CD4-positive, alpha-beta T cell treated with Interleukin-4 for 4 hours (primary cell): ENCODE measurements at regions not wholly inside any gene's neighbourhood (a gene's known extent, or its start where the extent isn't known, plus 50 kb on each side); places are given as distances from the start of the nearest gene placed in this dataset.
"Not testable (repeated sequence)": the region's sequence is repeated elsewhere in the genome, so short reads cannot be mapped to it uniquely, and the experiment has no call there.

Experiments used
- DNase-seq: peaks from one replicate; pipeline ENCODE4 v3.0.0-alpha.2; 2020

DNA sequence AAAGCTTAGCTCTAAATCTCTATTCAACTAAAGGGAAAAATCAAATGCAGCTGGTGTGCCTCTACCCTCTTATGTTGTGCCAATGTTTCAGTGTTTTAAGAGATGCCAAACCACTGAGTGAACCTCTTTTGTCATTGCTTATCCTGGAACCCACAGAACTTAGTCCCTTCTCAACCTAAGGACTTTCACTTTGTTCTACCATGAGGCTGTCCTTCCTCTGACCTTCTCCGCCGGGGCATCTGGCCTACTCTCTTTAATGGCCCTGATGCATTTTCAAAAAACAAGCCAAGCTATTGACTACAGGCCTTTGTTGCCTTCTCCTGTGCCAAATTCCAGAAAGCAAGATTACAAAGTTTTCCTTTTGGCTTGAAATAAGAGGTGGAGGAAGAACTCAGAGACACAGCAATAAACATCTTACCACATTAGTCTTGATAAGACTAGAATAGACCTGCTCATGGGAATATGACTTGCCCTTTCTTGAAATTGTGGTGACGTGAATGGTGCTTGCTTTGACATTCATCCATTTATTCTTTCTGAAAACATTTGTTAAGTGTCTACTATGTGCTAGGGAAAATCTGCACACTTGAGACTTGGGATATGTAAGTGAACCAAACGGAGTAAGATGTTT, 253.2 kb upstream of the SMIM30 start:
- no peak for DNase-seq

DNA sequence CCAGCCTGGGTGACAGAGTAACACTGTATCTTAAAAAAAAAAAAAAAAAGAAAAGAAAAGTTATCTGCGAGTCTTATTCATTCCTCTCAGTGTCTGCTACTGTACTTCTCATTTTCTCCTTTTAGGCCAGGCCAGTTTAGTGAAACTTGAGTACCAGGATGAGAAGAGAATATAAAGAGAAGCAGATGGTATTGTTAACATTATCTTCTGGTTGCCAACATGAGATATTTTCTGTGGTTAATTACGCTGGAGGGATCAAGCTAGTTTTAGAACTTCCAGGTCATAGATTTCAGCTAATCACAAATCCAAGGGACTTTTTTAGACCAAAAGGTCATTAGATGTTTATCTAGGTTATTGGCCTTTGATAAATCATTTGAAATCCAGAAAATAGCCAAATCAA, 252.6 kb upstream of the SMIM30 start:
- DNase-seq = no peak

- no peak for DNase-seq
Observed at GRCh38 chr7:113368256-113368655, 249.9 kb upstream of the SMIM30 start.

- no peak for DNase-seq
Observed at GRCh38 chr7:113367041-113367586, 248.8 kb upstream of the SMIM30 start.

DNA sequence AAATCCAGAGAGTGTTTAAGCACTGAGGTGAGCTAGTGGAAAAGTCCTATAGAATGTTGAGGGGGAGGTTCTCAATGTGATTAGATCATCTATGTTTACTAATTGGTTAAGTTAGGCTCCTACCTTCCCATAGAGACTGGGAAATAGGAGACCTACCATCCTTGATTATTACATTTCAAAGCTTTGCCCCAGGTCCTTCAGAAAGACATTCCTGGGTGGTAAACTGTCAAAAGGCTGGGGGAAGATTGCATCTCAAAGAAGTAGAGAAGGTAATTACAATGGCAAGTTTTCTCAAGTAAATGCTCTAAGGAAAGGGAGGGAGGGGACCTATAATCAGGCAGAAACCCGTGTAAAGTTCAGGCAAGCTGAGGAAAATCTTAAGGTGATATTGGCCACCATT, 247.8 kb upstream of the SMIM30 start:
- no peak for DNase-seq

DNA sequence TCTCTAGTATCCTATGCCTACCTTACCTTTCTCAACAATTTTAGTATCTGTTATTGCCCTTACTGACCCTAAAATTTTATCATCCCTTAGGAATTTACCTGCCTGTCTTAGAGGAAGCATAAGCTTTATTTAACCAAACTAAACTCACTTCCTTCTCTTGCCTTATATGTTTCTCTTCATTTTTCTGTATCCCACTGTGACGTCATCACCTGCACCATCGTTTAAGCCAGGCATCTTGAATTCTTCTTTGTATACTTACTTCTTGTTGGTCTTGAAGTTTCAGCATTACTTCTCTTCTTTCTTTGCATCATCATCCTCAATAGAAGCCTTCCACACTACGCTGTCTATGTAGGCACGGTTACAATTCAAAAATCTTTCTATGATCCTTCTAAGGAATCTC, 231.0 kb upstream of the SMIM30 start:
- DNase-seq = no peak

- no peak for DNase-seq
Observed at GRCh38 chr7:113339661-113340060, 221.3 kb upstream of the SMIM30 start.

- DNase-seq = no peak
Observed at GRCh38 chr7:113338071-113338696, 219.8 kb upstream of the SMIM30 start.

DNA sequence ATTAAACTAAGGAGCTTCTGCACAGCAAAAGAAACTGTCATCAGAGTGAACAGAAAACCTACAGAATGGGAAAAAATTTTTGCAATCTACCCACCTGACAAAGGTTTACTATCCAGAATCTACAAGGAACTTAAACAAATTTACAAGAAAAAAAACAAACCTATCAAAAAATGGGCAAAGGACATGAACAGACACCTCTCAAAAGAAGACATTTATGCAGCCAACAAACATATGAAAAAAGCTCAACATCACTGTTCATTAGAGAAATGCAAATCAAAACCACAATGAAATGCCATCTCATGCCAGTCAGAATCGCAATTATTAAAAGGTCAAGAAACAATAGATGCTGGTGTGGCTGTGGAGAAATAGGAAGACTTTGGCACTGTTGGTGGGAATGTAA, 218.5 kb upstream of the SMIM30 start:
- DNase-seq = not testable (repeated sequence)

DNA sequence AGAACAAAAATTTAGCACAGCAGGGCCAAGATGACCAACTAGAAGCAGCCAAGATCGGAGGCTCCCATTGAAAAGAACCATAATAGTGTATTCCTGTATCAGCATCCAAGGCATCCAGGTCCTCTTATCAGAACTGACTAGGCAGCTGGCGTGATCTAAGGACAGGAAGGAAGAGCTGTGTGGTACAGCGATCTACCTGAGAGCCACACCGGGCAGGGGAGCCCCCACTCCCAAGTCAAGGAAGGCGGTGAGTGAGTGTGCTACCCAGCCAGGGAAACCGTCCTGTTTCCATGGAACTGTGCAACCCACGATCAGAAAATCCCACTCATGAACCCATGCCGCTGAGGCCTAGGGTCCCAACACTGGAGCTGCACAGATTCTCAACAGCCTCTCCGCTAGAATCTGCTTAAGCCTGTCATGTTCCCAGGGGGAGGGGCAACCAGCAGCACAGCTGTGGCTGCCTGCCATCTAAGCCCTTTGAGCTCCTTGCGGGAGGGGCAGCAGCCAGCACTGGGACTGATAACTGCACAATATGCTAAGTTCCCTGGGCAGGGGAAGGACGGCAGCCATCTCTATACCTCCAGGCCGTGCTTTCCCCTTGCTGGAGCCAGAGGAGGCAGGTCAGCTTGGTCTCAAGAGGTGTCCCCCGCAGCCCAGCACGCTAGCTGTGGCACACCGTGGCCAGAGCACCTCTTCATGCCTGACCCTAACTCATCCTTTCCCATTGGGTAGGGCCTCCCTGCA, 213.0 kb upstream of the SMIM30 start:
- DNase-seq = no peak

- DNase-seq = no peak
Observed at GRCh38 chr7:113321201-113321600, 202.8 kb upstream of the SMIM30 start.

GRCh38 chr7:113320419-113320818, 202.1 kb upstream of the SMIM30 start:
- DNase-seq = no peak

DNA sequence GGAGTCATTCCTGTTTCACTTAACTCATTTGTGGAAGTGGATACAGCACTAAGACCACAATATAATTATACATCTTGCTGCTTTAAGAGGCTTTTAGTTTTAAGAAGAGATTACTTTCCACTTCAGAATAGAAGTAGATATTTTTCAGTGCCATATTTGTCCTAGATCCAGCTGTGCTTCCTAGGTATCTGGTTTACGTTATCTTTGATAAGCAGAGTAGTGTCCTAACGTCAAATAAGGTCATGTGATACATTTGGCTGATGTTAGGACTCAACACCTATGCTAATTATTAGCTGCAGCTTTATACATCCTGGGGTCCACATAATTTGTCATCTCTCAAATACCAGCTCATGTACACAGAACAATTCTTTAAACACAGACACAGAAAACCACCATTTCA, 196.2 kb upstream of the SMIM30 start:
- no peak for DNase-seq

- DNase-seq = no peak
Observed at GRCh38 chr7:113308399-113308798, 190.0 kb upstream of the SMIM30 start.

DNA sequence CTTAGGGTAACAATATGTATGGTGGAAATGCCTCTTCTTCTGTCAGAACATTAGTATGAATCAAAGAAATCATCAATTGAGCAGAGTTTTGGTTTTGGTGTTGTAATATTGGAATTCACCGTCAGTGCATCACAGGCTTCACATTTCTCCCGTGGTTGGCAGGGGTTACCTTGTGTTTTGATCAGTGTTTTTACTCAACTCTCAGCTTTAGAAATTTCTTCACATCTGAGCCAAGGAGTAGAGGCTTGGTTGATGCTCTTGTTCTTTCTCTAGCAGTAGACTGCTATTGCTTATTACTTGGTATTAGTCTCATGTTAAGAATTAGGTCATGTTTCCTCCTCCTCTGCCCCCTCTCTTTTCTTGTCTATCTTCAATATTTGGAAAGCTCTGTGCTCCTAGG, 188.8 kb upstream of the SMIM30 start:
- no peak for DNase-seq

GRCh38 chr7:113306302-113306701, 187.9 kb upstream of the SMIM30 start:
- no peak for DNase-seq

GRCh38 chr7:113304104-113304503, 185.8 kb upstream of the SMIM30 start:
- DNase-seq = no peak

GRCh38 chr7:113303388-113303787, 185.0 kb upstream of the SMIM30 start:
- not testable (repeated sequence) for DNase-seq

DNA sequence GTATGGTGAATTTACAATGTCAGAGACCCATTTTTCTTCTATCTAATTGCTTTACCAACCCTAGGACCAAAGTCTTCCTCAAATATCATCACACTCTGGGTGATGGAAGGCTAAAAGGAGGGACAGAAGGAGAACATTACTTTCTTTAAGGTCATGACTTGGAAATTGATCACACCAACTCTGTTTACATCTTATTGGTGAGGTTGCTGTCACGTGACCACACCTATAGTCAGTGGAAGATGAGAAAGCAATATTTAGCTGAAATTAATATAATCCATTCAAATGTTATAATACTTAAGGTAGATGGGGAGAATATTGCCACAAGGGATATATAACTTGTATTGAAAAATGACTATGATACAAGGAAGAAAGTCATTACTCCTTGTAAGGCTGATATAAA, 183.6 kb upstream of the SMIM30 start:
- DNase-seq = no peak

- no peak for DNase-seq
Observed at GRCh38 chr7:113301141-113301540, 182.8 kb upstream of the SMIM30 start.

DNA sequence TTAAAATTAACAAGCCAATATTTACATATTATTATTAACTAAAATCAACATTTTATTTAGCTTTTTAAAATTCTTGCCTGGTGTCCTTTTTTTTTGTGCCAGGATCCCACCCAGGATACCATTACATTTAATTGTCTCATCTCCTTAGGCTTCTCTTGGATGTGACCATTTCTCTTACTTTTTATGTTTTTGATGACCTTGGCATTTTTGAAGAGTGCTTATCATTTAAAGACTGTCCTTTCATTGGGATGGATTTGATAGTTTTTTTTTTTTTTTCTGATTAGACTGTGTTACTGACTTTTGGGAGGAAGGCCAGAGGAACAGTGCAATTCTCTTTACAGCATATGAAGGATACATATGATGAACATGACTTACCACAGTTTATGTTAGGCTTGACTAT, 181.4 kb upstream of the SMIM30 start:
- no peak for DNase-seq

- no peak for DNase-seq
Observed at GRCh38 chr7:113298501-113298900, 180.1 kb upstream of the SMIM30 start.

DNA sequence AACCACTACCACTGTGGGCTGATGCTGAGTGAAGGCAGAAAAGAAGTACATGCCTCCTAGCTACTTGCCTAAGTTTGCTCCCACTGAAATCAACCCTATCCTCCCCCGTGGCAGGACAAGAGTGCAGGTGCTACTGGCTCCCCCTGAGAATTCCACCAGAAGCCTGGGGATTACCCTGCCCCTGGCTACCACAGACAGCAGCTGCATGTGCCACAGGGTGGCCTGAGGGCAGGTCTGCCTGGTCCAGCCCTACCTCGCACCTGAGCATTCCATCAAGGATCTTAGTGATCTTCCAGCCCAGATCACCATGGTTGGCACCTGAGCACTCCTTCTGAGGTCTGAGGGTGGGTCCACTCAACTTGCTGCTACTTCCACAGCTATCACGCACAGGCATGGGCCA, 176.4 kb upstream of the SMIM30 start:
- no peak for DNase-seq

DNA sequence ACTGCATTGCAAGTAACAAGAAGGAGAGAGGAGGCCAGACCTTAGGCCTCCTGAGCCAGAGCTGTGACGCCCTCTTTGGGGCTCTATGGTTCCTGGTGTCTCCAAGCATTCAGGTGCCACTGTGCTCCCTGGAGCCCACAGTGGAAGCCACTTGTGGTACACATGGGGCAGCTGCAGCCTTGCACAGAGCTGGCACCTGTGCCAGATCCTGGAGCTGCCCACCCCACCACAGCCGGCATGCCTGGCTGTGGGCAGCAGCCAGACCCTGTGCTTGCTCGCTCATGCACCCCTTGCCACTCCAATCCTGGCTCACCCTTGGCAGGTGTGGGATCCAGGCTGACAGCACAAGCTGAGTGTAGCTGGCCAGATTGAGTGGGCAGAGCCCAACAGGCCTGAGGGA, 173.8 kb upstream of the SMIM30 start:
- no peak for DNase-seq
